ENCODE measurements at regions not wholly inside any gene's neighbourhood (a gene's known extent, or its start where the extent isn't known, plus 50 kb on each side); places are given as distances from the start of the nearest gene placed in this dataset.

DNA sequence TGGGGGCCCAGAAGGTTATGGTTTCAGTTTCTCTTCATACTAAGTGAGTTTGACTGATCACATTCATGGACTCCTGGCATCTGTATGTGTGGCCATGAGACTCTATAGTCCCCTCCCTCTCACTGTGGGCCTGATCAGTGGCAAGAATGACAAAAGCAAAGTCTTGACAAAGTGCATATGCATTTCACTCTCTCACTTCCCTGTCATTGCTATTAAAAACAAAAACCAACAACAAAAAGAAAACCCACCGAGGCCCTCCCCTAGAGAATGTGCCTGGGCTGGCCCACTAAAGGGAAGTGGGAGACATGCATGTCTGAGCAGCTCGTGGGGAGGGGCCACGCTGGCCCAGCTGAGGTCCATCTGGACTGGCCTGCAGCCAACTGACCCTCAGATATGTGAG is 600.1 kb upstream of the RAB6C start:
- TF ChIP-seq, protein P1, sequence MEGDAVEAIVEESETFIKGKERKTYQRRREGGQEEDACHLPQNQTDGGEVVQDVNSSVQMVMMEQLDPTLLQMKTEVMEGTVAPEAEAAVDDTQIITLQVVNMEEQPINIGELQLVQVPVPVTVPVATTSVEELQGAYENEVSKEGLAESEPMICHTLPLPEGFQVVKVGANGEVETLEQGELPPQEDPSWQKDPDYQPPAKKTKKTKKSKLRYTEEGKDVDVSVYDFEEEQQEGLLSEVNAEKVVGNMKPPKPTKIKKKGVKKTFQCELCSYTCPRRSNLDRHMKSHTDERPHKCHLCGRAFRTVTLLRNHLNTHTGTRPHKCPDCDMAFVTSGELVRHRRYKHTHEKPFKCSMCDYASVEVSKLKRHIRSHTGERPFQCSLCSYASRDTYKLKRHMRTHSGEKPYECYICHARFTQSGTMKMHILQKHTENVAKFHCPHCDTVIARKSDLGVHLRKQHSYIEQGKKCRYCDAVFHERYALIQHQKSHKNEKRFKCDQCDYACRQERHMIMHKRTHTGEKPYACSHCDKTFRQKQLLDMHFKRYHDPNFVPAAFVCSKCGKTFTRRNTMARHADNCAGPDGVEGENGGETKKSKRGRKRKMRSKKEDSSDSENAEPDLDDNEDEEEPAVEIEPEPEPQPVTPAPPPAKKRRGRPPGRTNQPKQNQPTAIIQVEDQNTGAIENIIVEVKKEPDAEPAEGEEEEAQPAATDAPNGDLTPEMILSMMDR (IDR thresholded peaks at IDR 0.05) = no peak
- TF ChIP-seq POLR2A (IDR thresholded peaks at IDR 0.05) = no peak

Measured in thyroid gland (tissue), 4 donors.